ENCODE measurements at regions not wholly inside any gene's neighbourhood (a gene's known extent, or its start where the extent isn't known, plus 50 kb on each side); places are given as distances from the start of the nearest gene placed in this dataset.

- Mint-ChIP-seq H3K4me1 (no peaks in the 10 kb centered on the region), H3K27ac (no peak overlapping the region), H3K36me3 (ENCODE audit: low read depth) (no peaks in the 10 kb centered on the region), H3K27me3 (ENCODE audit: low read depth) (peaks cover 3% of the 10 kb centered on the region), H3K9me3 (no peaks in the 10 kb centered on the region), H3K4me3 (no peak overlapping the region)
- TF ChIP-seq CTCF (IDR thresholded peaks at IDR 0.05; ENCODE audit: unreplicated experiment in 3 of 3) = no peak
Measured at GRCh38 chr7:8921807-8922206, 488.4 kb downstream of the NXPH1 start.

- Mint-ChIP-seq H3K9me3 (no peaks in the 10 kb centered on the region), H3K27ac (no peak overlapping the region)
Measured at GRCh38 chr7:8922726-8923125, 489.3 kb downstream of the NXPH1 start.

GRCh38 chr7:8923164-8923806, 489.9 kb downstream of the NXPH1 start:
- H3K27me3 Mint-ChIP-seq (ENCODE audit: low read depth) = peaks cover 3% of the 10 kb centered on the region
- no peak overlapping the region for H3K27ac Mint-ChIP-seq
- no peak for TF ChIP-seq CTCF (IDR thresholded peaks at IDR 0.05; ENCODE audit: unreplicated experiment in 3 of 3)
- no peak overlapping the region for H3K4me3 Mint-ChIP-seq
- no peaks in the 10 kb centered on the region for H3K9me3 Mint-ChIP-seq
- no peaks in the 10 kb centered on the region for H3K4me1 Mint-ChIP-seq
- H3K36me3 Mint-ChIP-seq (ENCODE audit: low read depth) = no peaks in the 10 kb centered on the region

More at GRCh38 chr7:8922726-8923125, 489.3 kb downstream of the NXPH1 start:
- peaks cover 3% of the 10 kb centered on the region for H3K27me3 Mint-ChIP-seq (ENCODE audit: low read depth)
- no peaks in the 10 kb centered on the region for H3K4me1 Mint-ChIP-seq
- no peak for TF ChIP-seq CTCF (IDR thresholded peaks at IDR 0.05; ENCODE audit: unreplicated experiment in 3 of 3)
- H3K36me3 Mint-ChIP-seq (ENCODE audit: low read depth) = no peaks in the 10 kb centered on the region
- no peak overlapping the region for H3K4me3 Mint-ChIP-seq

GRCh38 chr7:8931906-8932646, 498.7 kb downstream of the NXPH1 start:
- Mint-ChIP-seq H3K9me3 (no peaks in the 10 kb centered on the region), H3K36me3 (ENCODE audit: low read depth) (no peaks in the 10 kb centered on the region)
- TF ChIP-seq CTCF (IDR thresholded peaks at IDR 0.05; ENCODE audit: unreplicated experiment in 3 of 3) = no peak

GRCh38 chr7:8932751-8933150, 499.3 kb downstream of the NXPH1 start:
- Mint-ChIP-seq H3K27ac (no peak overlapping the region), H3K36me3 (ENCODE audit: low read depth) (no peaks in the 10 kb centered on the region), H3K27me3 (ENCODE audit: low read depth) (no peaks in the 10 kb centered on the region), H3K4me3 (no peak overlapping the region), H3K4me1 (no peaks in the 10 kb centered on the region), H3K9me3 (no peaks in the 10 kb centered on the region)
- no peak for TF ChIP-seq CTCF (IDR thresholded peaks at IDR 0.05; ENCODE audit: unreplicated experiment in 3 of 3)

More at GRCh38 chr7:8931906-8932646, 498.7 kb downstream of the NXPH1 start:
- Mint-ChIP-seq H3K4me1 (no peaks in the 10 kb centered on the region), H3K4me3 (no peak overlapping the region), H3K27me3 (ENCODE audit: low read depth) (no peaks in the 10 kb centered on the region), H3K27ac (no peak overlapping the region)

GRCh38 chr7:8937204-8937603, 503.8 kb downstream of the NXPH1 start:
- H3K27me3 Mint-ChIP-seq (ENCODE audit: low read depth) = no peaks in the 10 kb centered on the region
- no peak for TF ChIP-seq CTCF (IDR thresholded peaks at IDR 0.05; ENCODE audit: unreplicated experiment in 3 of 3)
- H3K4me1 Mint-ChIP-seq = no peaks in the 10 kb centered on the region
- H3K9me3 Mint-ChIP-seq = no peaks in the 10 kb centered on the region
- H3K4me3 Mint-ChIP-seq = no peak overlapping the region
- H3K36me3 Mint-ChIP-seq (ENCODE audit: low read depth) = no peaks in the 10 kb centered on the region
- no peak overlapping the region for H3K27ac Mint-ChIP-seq
